ENCODE measurements at regions not wholly inside any gene's neighbourhood (a gene's known extent, or its start where the extent isn't known, plus 50 kb on each side); places are given as distances from the start of the nearest gene placed in this dataset.

DNA sequence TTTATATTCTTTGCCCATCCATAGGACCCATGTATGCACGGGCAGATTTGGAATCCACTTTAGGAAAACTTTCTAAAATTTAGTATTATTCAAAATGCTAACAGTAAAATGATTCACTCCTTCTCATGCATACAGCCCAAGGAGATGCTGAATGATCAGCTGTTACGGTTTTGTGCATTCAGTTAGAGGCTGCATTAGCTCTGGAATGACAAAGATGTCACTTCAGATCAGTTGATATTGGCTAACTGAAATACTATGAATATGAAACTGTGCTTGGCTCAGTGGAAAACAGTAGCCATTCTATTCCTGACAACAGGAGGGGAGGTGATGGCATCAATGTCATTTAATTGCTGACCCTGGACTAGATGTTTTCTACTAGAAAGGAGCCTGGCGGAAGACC, 560.7 kb downstream of the ZNF608 start:
- H3K4me1 Mint-ChIP-seq: peaks cover 6% of the 10 kb centered on the region
- H3K4me3 Mint-ChIP-seq: no peak overlapping the region
- no peaks in the 10 kb centered on the region for H3K27me3 Mint-ChIP-seq (ENCODE audit: low read depth)
- H3K36me3 Mint-ChIP-seq: no peaks in the 10 kb centered on the region
- H3K9me3 Mint-ChIP-seq: peaks cover 7% of the 10 kb centered on the region
- TF ChIP-seq, protein P1, sequence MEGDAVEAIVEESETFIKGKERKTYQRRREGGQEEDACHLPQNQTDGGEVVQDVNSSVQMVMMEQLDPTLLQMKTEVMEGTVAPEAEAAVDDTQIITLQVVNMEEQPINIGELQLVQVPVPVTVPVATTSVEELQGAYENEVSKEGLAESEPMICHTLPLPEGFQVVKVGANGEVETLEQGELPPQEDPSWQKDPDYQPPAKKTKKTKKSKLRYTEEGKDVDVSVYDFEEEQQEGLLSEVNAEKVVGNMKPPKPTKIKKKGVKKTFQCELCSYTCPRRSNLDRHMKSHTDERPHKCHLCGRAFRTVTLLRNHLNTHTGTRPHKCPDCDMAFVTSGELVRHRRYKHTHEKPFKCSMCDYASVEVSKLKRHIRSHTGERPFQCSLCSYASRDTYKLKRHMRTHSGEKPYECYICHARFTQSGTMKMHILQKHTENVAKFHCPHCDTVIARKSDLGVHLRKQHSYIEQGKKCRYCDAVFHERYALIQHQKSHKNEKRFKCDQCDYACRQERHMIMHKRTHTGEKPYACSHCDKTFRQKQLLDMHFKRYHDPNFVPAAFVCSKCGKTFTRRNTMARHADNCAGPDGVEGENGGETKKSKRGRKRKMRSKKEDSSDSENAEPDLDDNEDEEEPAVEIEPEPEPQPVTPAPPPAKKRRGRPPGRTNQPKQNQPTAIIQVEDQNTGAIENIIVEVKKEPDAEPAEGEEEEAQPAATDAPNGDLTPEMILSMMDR (IDR thresholded peaks at IDR 0.05; ENCODE audit: unreplicated experiment): no peak
- DNase-seq (ENCODE audit: low spot score in 2 of 2, unreplicated experiment in 2 of 2): no peak
- no peak overlapping the region for H3K27ac Mint-ChIP-seq

DNA sequence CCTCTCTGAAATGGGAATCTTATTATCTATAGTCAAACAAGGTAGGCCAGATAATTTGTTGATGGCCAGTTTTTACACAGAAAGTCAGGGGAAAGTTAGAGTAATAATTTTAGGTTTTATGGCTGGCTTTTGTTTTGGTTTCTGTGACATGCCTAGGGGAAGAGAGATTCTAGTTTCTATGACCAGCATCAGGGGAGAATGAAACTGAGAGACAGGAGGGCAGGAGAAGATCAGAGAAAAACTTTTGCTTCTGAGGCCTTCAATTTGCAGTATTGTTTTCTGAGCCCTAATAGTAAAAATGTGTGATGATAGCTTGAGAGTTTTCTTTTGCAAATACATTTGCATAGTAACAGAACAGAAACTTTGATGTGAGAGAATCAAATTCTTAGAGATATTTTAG, 564.3 kb downstream of the ZNF608 start:
- peaks cover 15% of the 10 kb centered on the region for H3K4me1 Mint-ChIP-seq
- TF ChIP-seq, protein P1 (IDR thresholded peaks at IDR 0.05; ENCODE audit: unreplicated experiment): no peak
- H3K9me3 Mint-ChIP-seq: peaks cover 18% of the 10 kb centered on the region
- no peak overlapping the region for H3K4me3 Mint-ChIP-seq
- no peaks in the 10 kb centered on the region for H3K27me3 Mint-ChIP-seq (ENCODE audit: low read depth)
- DNase-seq (ENCODE audit: low spot score in 2 of 2, unreplicated experiment in 2 of 2): no peak
- no peaks in the 10 kb centered on the region for H3K36me3 Mint-ChIP-seq
- H3K27ac Mint-ChIP-seq: peak overlapping the region; percentile 6

DNA sequence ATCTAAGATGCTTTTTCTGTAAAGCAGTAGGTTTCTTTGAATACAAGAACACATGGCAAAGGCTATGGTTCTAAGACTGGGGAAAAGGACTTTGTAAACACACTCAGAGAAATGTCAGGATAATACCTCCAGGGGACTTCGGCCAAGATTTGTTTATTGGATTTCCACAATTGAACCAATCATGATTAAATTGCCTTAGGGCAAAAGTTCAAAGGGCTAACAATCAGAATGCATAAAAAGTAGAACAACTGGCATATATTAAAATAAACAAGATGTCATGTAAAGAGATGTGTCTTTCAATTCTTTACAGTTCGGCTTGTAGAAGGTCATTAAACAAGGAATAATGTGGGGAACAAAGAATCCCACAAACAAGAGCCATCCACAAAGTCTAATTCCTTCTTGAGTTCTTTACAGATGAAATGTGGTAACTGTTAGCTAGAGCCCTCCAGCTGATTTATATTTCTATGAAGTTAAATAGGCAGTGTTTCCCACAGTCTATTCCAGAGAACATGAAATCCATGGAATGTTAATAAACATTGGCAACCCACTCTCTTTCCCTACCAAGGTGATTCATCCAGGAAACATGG, 565.5 kb downstream of the ZNF608 start:
- peaks cover 15% of the 10 kb centered on the region for H3K9me3 Mint-ChIP-seq
- H3K27ac Mint-ChIP-seq: peak overlapping the region; percentile 51
- DNase-seq (ENCODE audit: low spot score in 2 of 2, unreplicated experiment in 2 of 2): no peak
- H3K4me1 Mint-ChIP-seq: peaks cover 15% of the 10 kb centered on the region
- TF ChIP-seq, protein P1 (IDR thresholded peaks at IDR 0.05; ENCODE audit: unreplicated experiment): no peak
- H3K36me3 Mint-ChIP-seq: no peaks in the 10 kb centered on the region
- H3K4me3 Mint-ChIP-seq: no peak overlapping the region
- no peaks in the 10 kb centered on the region for H3K27me3 Mint-ChIP-seq (ENCODE audit: low read depth)

DNA sequence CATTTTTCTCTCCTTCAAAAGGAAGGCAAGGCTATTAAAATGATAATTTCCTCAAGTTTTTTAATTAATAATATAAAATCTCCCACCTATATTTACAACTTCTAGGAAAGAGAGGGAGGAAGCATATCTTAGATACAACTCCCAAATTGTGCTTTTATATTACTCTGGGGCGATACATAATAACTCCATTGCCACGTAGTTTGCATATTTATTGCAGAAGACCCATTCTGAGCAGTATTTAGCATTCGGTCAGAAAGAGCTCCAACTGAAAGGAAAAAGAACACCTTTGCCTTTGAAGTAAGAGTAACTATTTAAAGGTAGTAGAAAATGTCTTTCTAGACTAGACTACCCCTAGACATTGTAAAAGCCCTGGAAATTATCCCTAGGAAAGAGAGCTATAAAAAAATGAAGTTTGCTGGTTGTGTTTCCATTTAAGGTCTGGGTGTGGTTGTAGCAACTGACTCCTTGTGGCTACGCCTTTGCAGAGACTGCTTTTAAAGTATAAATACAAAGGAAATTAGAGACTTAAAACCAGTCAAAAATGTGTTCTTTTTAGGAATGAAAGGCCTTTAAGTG, 566.1 kb downstream of the ZNF608 start:
- Mint-ChIP-seq H3K27ac (peak overlapping the region; percentile 26), H3K4me3 (no peak overlapping the region), H3K9me3 (peaks cover 15% of the 10 kb centered on the region), H3K36me3 (no peaks in the 10 kb centered on the region), H3K4me1 (peaks cover 15% of the 10 kb centered on the region), H3K27me3 (ENCODE audit: low read depth) (no peaks in the 10 kb centered on the region)
- TF ChIP-seq, protein P1 (IDR thresholded peaks at IDR 0.05; ENCODE audit: unreplicated experiment): no peak
- DNase-seq (ENCODE audit: low spot score in 2 of 2, unreplicated experiment in 2 of 2): no peak

DNA sequence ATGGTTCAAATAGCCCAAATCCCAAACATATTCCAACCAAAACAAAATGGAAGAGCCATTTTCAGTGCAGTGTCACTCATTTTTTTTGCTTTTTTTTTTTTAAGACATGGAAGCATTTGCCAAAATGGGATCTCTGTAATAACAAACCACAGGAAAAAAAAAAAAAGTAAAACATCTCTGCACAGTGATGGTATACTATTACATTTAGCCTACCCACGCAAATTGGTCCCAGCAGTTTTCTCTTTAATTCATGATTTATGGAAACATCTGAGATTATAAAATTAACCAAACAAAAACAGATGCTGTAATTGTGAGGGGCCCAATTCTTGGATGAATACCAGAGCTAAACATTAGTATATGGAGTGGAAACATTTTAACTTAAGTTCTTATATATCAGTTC, 566.6 kb downstream of the ZNF608 start:
- Mint-ChIP-seq H3K4me1 (peaks cover 15% of the 10 kb centered on the region), H3K4me3 (no peak overlapping the region), H3K27ac (no peak overlapping the region), H3K27me3 (ENCODE audit: low read depth) (no peaks in the 10 kb centered on the region), H3K36me3 (no peaks in the 10 kb centered on the region), H3K9me3 (peaks cover 17% of the 10 kb centered on the region)
- no peak for DNase-seq (ENCODE audit: low spot score in 2 of 2, unreplicated experiment in 2 of 2)
- TF ChIP-seq, protein P1 (IDR thresholded peaks at IDR 0.05; ENCODE audit: unreplicated experiment): no peak
